ENCODE measurements at regions not wholly inside any gene's neighbourhood (a gene's known extent, or its start where the extent isn't known, plus 50 kb on each side); places are given as distances from the start of the nearest gene placed in this dataset.

DNA sequence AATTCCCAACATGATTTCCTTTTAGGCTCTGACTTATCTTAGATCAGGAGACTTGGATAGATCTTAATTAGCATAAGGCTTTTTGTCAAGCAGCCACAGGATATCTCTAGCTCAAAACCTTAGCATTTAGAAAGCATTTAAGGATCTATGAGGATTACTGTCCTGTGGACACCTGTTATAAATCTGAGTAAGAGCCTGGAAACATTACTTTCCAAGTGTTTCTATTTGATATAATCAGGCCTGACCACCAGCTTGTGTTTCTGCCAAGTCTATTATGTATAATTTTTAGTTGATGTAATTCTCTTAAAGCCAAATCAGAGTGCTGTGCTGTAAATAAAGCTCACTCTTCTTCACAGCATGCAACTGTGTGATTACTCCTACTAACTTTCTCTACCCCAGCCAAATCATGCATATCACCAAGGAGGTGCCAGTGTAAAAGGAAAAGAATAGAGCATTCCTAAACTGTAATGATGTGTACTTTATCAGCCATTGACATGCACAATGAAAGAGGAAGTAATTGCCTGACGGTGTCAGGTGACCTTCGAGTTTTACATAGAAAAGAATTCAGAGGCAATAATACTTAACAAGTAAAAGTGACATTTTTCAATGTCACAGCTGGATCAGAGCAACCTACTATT is 309.9 kb upstream of the PRMT6 start:
- Mint-ChIP-seq H3K27ac (peak overlapping the region; percentile 34 to 91 (median 56); a peak in 5 of 7 replicates), H3K4me1 (peaks cover 41 to 44% of the 10 kb centered on the region in 2 experiments), H3K9me3 (no peaks in the 10 kb centered on the region), H3K27me3 (ENCODE audit: low read depth) (no peaks in the 10 kb centered on the region), H3K4me3 (peak overlapping the region in 1 of 2 experiments; percentile 1; a peak in 1 of 5 replicates), H3K36me3 (ENCODE audit: insufficient read depth in 1 of 3, low read depth in 3 of 3) (no peaks in the 10 kb centered on the region)
- Histone ChIP-seq H3T11ph (ENCODE audit: low read length) (no peak overlapping the region), H3K9ac (ENCODE audit: extremely low read depth, insufficient read length, low read length) (no peak overlapping the region), H3K23ac (ENCODE audit: insufficient read length, low read depth, low read length) (no peak overlapping the region), H3K4me1 (ENCODE audit: insufficient read depth, low read length) (no peaks in the 10 kb centered on the region), H3K14ac (ENCODE audit: insufficient read depth, low read length) (no peak overlapping the region), H3K79me1 (ENCODE audit: insufficient read depth, low read depth, low read length, poor library complexity, severe bottlenecking) (no peaks in the 10 kb centered on the region), H3K79me2 (ENCODE audit: insufficient read depth, low read length) (no peaks in the 10 kb centered on the region), H3K27ac (ENCODE audit: insufficient read length, low read depth, low read length) (peak overlapping the region; percentile 68), H2BK15ac (ENCODE audit: low read depth, low read length) (no peak overlapping the region), H2AK5ac (ENCODE audit: insufficient read length, low read length) (no peak overlapping the region), H2BK120ac (ENCODE audit: low read depth, low read length, poor library complexity, severe bottlenecking) (no peak overlapping the region), H2BK12ac (ENCODE audit: insufficient read length, low read depth, low read length) (no peak overlapping the region), H4K5ac (ENCODE audit: insufficient read length, low read depth, low read length) (no peak overlapping the region), H3K56ac (ENCODE audit: insufficient read length, low read depth, low read length) (no peak overlapping the region), H3K23me2 (ENCODE audit: insufficient read length, low read depth, low read length, poor library complexity, severe bottlenecking) (no peaks in the 10 kb centered on the region), H2BK20ac (ENCODE audit: low read depth, low read length, poor library complexity, severe bottlenecking) (no peak overlapping the region), H4K20me1 (ENCODE audit: control insufficient read depth, insufficient read depth, insufficient read length) (no peaks in the 10 kb centered on the region), H3K9me3 (ENCODE audit: control insufficient read depth, low read depth, low read length) (no peaks in the 10 kb centered on the region), H3K4ac (ENCODE audit: low read depth, low read length) (no peak overlapping the region), H4K91ac (ENCODE audit: insufficient read length, low read depth, low read length) (no peak overlapping the region), H3K27me3 (ENCODE audit: insufficient read depth, low read length) (no peaks in the 10 kb centered on the region), H3K18ac (ENCODE audit: insufficient read length, low read depth, low read length) (no peak overlapping the region), H3K4me2 (ENCODE audit: insufficient read depth, insufficient read length, low read length) (peak overlapping the region; percentile 25), H4K8ac (replicated peaks; ENCODE audit: insufficient read length, low read depth, low read length) (no peak overlapping the region), H2AFZ (ENCODE audit: low read length) (no peak overlapping the region), H2BK5ac (ENCODE audit: insufficient read length, low read length) (no peak overlapping the region)
- TF ChIP-seq, protein P1, sequence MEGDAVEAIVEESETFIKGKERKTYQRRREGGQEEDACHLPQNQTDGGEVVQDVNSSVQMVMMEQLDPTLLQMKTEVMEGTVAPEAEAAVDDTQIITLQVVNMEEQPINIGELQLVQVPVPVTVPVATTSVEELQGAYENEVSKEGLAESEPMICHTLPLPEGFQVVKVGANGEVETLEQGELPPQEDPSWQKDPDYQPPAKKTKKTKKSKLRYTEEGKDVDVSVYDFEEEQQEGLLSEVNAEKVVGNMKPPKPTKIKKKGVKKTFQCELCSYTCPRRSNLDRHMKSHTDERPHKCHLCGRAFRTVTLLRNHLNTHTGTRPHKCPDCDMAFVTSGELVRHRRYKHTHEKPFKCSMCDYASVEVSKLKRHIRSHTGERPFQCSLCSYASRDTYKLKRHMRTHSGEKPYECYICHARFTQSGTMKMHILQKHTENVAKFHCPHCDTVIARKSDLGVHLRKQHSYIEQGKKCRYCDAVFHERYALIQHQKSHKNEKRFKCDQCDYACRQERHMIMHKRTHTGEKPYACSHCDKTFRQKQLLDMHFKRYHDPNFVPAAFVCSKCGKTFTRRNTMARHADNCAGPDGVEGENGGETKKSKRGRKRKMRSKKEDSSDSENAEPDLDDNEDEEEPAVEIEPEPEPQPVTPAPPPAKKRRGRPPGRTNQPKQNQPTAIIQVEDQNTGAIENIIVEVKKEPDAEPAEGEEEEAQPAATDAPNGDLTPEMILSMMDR (conservative IDR thresholded peaks at IDR 0.05): no peak
- no CpG with 5 or more reads among the region's 2 CpGs for WGBS (ENCODE audit: extremely low coverage, insufficient read length, low lambda C conversion rate)
- no peak for DNase-seq

Measured in H9 (cell line).